GM12878 (cell line): ENCODE measurements at regions not wholly inside any gene's neighbourhood (a gene's known extent, or its start where the extent isn't known, plus 50 kb on each side); places are given as distances from the start of the nearest gene placed in this dataset.

Experiments used
- ATAC-seq: fragments of 200-7000 bp; cut with Tn5 transposase; 3 replicates; pipeline ENCODE4 v1.9.1; 2020; ENCODE audit warnings: mild to moderate bottlenecking, moderate library complexity
- BruUV-seq: library from RNA; stranded (reverse); fragments of 400-500 nt; replicated peaks from 2 replicates; lab custom pipeline; 2021; lab: Mats Ljungman, UMichigan
- CTCF ChIA-PET: fragments of 300-600 bp; sonication (Branson Sonifier 250); formaldehyde crosslinking; extraction: SDS; loops from one replicate; lab custom pipeline; 2021; ENCODE audit warnings: inconsistent platforms; lab: Yijun Ruan, JAX
- POLR2A ChIA-PET: fragments of 350-600 bp; formaldehyde crosslinking; extraction: SDS; loops from one replicate; lab custom pipeline; 2021; ENCODE audit warnings: inconsistent platforms; lab: Charles Lee
- RAD21 ChIA-PET: fragments of 300-600 bp; sonication (Branson Sonifier 250); formaldehyde crosslinking; loops from one replicate; lab custom pipeline; 2023; ENCODE audit warnings: antibody characterized with exemption; ENCODE audit not compliant: unreplicated experiment; lab: Charles Lee
- SMC1A ChIA-PET: fragments of 300-600 bp; sonication (Branson Sonifier 250); formaldehyde crosslinking; loops from one replicate; lab custom pipeline; 2023; ENCODE audit not compliant: unreplicated experiment, uncharacterized antibody; lab: Charles Lee
- DNase-seq: peaks from one replicate; pipeline ENCODE4 v3.0.0-alpha.2; 2011; ENCODE audit warnings: low read depth, low spot score
- FAIRE-seq: peaks from 3 replicates; lab custom pipeline; 2011; peaks lifted over from hg19 to GRCh38; lab: Jason Lieb, UNC
- H2AFZ ChIP-seq: 2 replicates; pipeline ENCODE4 v1.6.0; 2011; ENCODE audit warnings: low read depth, low read length, control low read depth; ENCODE audit not compliant: control insufficient read depth
- H3K27ac ChIP-seq: 2 replicates; pipeline ENCODE4 v1.5.1; 2011; ENCODE audit warnings: control low read depth; ENCODE audit not compliant: control insufficient read depth, insufficient read depth
- H3K27me3 ChIP-seq, 2 experiments: replicated peaks in 1 of 2; 2 replicates each; pipeline versions ENCODE4 v1.6.0 to v1.6.1; 2011; ENCODE audit warnings: low read length in 1 of 2; ENCODE audit not compliant: control insufficient read depth in 2 of 2, insufficient read depth in 2 of 2
- H3K36me3 ChIP-seq, 2 experiments: 2 replicates each; pipeline ENCODE4 v1.5.1; 2011; ENCODE audit warnings: low read length in 1 of 2; ENCODE audit not compliant: control insufficient read depth in 2 of 2, insufficient read depth in 2 of 2
- H3K4me1 ChIP-seq: 2 replicates; pipeline ENCODE4 v1.6.1; 2011; ENCODE audit warnings: mild to moderate bottlenecking, low read length, moderate library complexity, mixed read lengths; ENCODE audit not compliant: control insufficient read depth, insufficient read depth
- H3K4me2 ChIP-seq: 2 replicates; pipeline ENCODE4 v1.6.0; 2011; ENCODE audit warnings: control low read depth; ENCODE audit not compliant: control insufficient read depth, insufficient read depth
- H3K4me3 ChIP-seq: fragments of 200-600 bp; sonication (generic); 2 replicates; pipeline ENCODE4 v1.5.1; 2016
- H3K79me2 ChIP-seq: 2 replicates; pipeline ENCODE4 v1.6.0; 2011; ENCODE audit warnings: low read length; ENCODE audit not compliant: control insufficient read depth, insufficient read depth
- H3K9ac ChIP-seq: 2 replicates; pipeline ENCODE4 v1.8.0; 2011; ENCODE audit warnings: low read length, control low read depth, mixed read lengths; ENCODE audit not compliant: control insufficient read depth, insufficient read depth
- H3K9me3 ChIP-seq: replicated peaks from 3 replicates; pipeline ENCODE4 v1.5.1; 2011; ENCODE audit warnings: mild to moderate bottlenecking, low read length; ENCODE audit not compliant: control insufficient read depth, insufficient read depth
- H4K20me1 ChIP-seq: 2 replicates; pipeline ENCODE4 v1.6.0; 2011; ENCODE audit not compliant: control insufficient read depth, insufficient read depth
- BCL11A ChIP-seq: IDR thresholded peaks from 2 replicates; pipeline ENCODE4 v1.6.1; 2011; ENCODE audit warnings: low read depth, low read length
- CEBPB ChIP-seq, 2 experiments: fragments of 150-350 bp in 1 of 2; IDR thresholded peaks; 2 replicates each; pipeline ENCODE4 v1.6.1; 2012 to 2014; ENCODE audit warnings: low read depth in 2 of 2, low read length in 2 of 2, borderline replicate concordance in 1 of 2, inconsistent platforms in 1 of 2
- CREB1 ChIP-seq: IDR thresholded peaks from 2 replicates; pipeline ENCODE4 v1.6.1; 2012; ENCODE audit warnings: low read depth, mild to moderate bottlenecking, inconsistent platforms
- E2F8 ChIP-seq: fragments of 450-650 bp; IDR thresholded peaks from 2 replicates; pipeline ENCODE4 v1.6.1; 2018; ENCODE audit warnings: mild to moderate bottlenecking, low read depth, moderate library complexity; ENCODE audit not compliant: partially characterized antibody
- EP300 ChIP-seq, 2 experiments: fragments of 150-350 bp in 1 of 2; IDR thresholded peaks; 2 replicates each; pipeline ENCODE4 v1.6.1; 2011 to 2012; ENCODE audit warnings: low read depth in 2 of 2, low read length in 2 of 2, borderline replicate concordance in 1 of 2, improper control_type of control experiment in 1 of 2, inconsistent platforms in 1 of 2; ENCODE audit not compliant: control insufficient read depth in 1 of 2
- JUNB ChIP-seq: IDR thresholded peaks from 2 replicates; pipeline ENCODE4 v1.6.1; 2016; ENCODE audit warnings: antibody characterized with exemption, mild to moderate bottlenecking
- NFYB ChIP-seq: IDR thresholded peaks from 2 replicates; pipeline ENCODE4 v1.6.1; 2011; ENCODE audit warnings: low read depth, mild to moderate bottlenecking, low read length, improper control_type of control experiment, moderate library complexity; ENCODE audit not compliant: insufficient read depth
- NR2C2 ChIP-seq: IDR thresholded peaks from 2 replicates; pipeline ENCODE4 v1.6.1; 2011; ENCODE audit warnings: borderline replicate concordance, low read depth; ENCODE audit not compliant: control insufficient read depth, insufficient read length
- NR2F1 ChIP-seq: fragments of 450-650 bp; conservative IDR thresholded peaks from 2 replicates; pipeline ENCODE4 v1.6.1; 2017; ENCODE audit warnings: mild to moderate bottlenecking
- NRF1 ChIP-seq: conservative IDR thresholded peaks from 2 replicates; pipeline ENCODE4 v1.6.1; 2011; ENCODE audit warnings: mild to moderate bottlenecking, low read depth, low read length, improper control_type of control experiment
- PBX3 ChIP-seq: IDR thresholded peaks from 2 replicates; pipeline ENCODE4 v1.6.1; 2011; ENCODE audit warnings: mild to moderate bottlenecking, low read depth, low read length, moderate library complexity; ENCODE audit not compliant: insufficient replicate concordance
- RAD21 ChIP-seq: IDR thresholded peaks from 2 replicates; pipeline ENCODE4 v1.6.1; 2011; ENCODE audit warnings: mild to moderate bottlenecking, low read depth, low read length, moderate library complexity; ENCODE audit not compliant: insufficient read depth
- SREBF2 ChIP-seq: IDR thresholded peaks from 2 replicates; pipeline ENCODE4 v1.6.1; 2012; ENCODE audit warnings: mild to moderate bottlenecking, low read length
- YBX1 ChIP-seq: fragments of 450-650 bp; IDR thresholded peaks from 2 replicates; pipeline ENCODE4 v1.6.1; 2016; ENCODE audit warnings: antibody characterized with exemption
- ZNF687 ChIP-seq: fragments of 450-650 bp; IDR thresholded peaks from 2 replicates; pipeline ENCODE4 v1.6.1; 2017; ENCODE audit warnings: mild to moderate bottlenecking, moderate library complexity
- WGBS: methylation state at CpG from one replicate; pipeline ENCODE4 v1.1.6; 2016; ENCODE audit warnings: low lambda C conversion rate; ENCODE audit not compliant: insufficient replicate concordance, insufficient coverage; ENCODE audit errors: missing lambda C conversion rate; 5-methylcytosine and 5-hydroxymethylcytosine counted together
- in situ Hi-C: fragments of 300-500 bp; cut with MboI; formaldehyde crosslinking; loops from 9 replicates; pipeline ENCODE4 v1.14.3; 2018; ENCODE audit warnings: mixed read lengths
- intact Hi-C: fragments of 100-400 bp; cut with micrococcal nuclease; formaldehyde crosslinking; loops from one replicate; pipeline ENCODE4 v1.14.2; 2022; ENCODE audit not compliant: unreplicated experiment

- ATAC-seq (peak; percentile 84), FAIRE-seq (peak; percentile 54)
- no peak overlapping the region for H2AFZ ChIP-seq
- no peak for TF ChIP-seq PBX3
- TF ChIP-seq CREB1 = no peak
- TF ChIP-seq CEBPB (IDR thresholded peaks at IDR 0.05; ENCODE audit: borderline replicate concordance in 1 of 2, low read depth in 2 of 2, low read length in 2 of 2) = no peak
- TF ChIP-seq SREBF2 = no peak
- TF ChIP-seq BCL11A = peak; percentile 27; the same call in 1 of the 2 replicates
- TF ChIP-seq NR2C2 = no peak
- TF ChIP-seq NRF1 = no peak
- peak; percentile 71 for TF ChIP-seq JUNB
- no peak; a peak in 2 of 4 replicates for TF ChIP-seq EP300 (IDR thresholded peaks at IDR 0.05; ENCODE audit: borderline replicate concordance in 1 of 2, control insufficient read depth in 1 of 2, low read depth in 2 of 2, low read length in 2 of 2)
- TF ChIP-seq RAD21 = no peak
- TF ChIP-seq YBX1 = no peak
- no peak for TF ChIP-seq NR2F1
- TF ChIP-seq E2F8 = no peak
- TF ChIP-seq NFYB = no peak
- TF ChIP-seq ZNF687 = no peak
Measured at GRCh38 chr4:115272185-115272584, 158.8 kb upstream of the NDST4 start.

More at GRCh38 chr4:115272185-115272584, 158.8 kb upstream of the NDST4 start:
- intact Hi-C loops (loop anchor here (10.0 kb wide), 1 partner anchor 683 kb away; no protein-coding TSS in a partner anchor), in situ Hi-C loops (no loop called here)
- ChIA-PET POLR2A (interaction anchor here (0.6 kb wide), 1 partner anchor 40 kb away, joined by 3 read pairs; no protein-coding TSS in a partner anchor), SMC1A (interaction anchor here (1.9 kb wide), 1 partner anchor 14 kb away, joined by 4 read pairs; no protein-coding TSS in a partner anchor), CTCF (no interaction called here), RAD21 (no interaction called here)
- Histone ChIP-seq H4K20me1 (no peaks in the 10 kb centered on the region), H3K4me1 (0 out of 2 replicates have a peak, but pooled peaks cover 4% of the 10 kb centered on the region), H3K27me3 (no peaks in the 10 kb centered on the region), H3K4me3 (no peak overlapping the region), H3K36me3 (no peaks in the 10 kb centered on the region), H3K9me3 (no peaks in the 10 kb centered on the region), H3K4me2 (no peak overlapping the region), H3K79me2 (no peaks in the 10 kb centered on the region), H3K9ac (no peak overlapping the region), H3K27ac (no peak overlapping the region)
- no peak for DNase-seq
- BruUV-seq = no TSS peak
- 0% methylated on average over 1 of the region's 1 CpG for WGBS
